GM12878 (cell line): ENCODE measurements at regions not wholly inside any gene's neighbourhood (a gene's known extent, or its start where the extent isn't known, plus 50 kb on each side); places are given as distances from the start of the nearest gene placed in this dataset.

Source experiments
- CEBPB ChIP-seq, 2 experiments: fragments of 150-350 bp in 1 of 2; IDR thresholded peaks; 2 replicates each; pipeline ENCODE4 v1.6.1; 2012 to 2014; ENCODE audit warnings: low read depth in 2 of 2, low read length in 2 of 2, borderline replicate concordance in 1 of 2, inconsistent platforms in 1 of 2
- CHD2 ChIP-seq: IDR thresholded peaks from 2 replicates; pipeline ENCODE4 v1.6.1; 2011; ENCODE audit warnings: low read depth, low read length, improper control_type of control experiment, borderline replicate concordance
- CTCF ChIP-seq, 3 experiments: IDR thresholded peaks in 2 of 3; conservative IDR thresholded peaks in 1 of 3; 2 replicates each; pipeline ENCODE4 v1.5.1; 2011; ENCODE audit warnings: low read depth in 3 of 3, low read length in 3 of 3, mild to moderate bottlenecking in 3 of 3, control low read depth in 2 of 3, moderate library complexity in 2 of 3, inconsistent platforms in 1 of 3, mixed read lengths in 1 of 3; ENCODE audit not compliant: control insufficient read depth in 2 of 3, insufficient read depth in 1 of 3; ENCODE audit errors: extremely low read depth in 1 of 3
- ELK1 ChIP-seq: IDR thresholded peaks from 2 replicates; pipeline ENCODE4 v1.6.1; 2012; ENCODE audit warnings: low read depth, low read length, improper control_type of control experiment
- EP300 ChIP-seq, 2 experiments: fragments of 150-350 bp in 1 of 2; IDR thresholded peaks; 2 replicates each; pipeline ENCODE4 v1.6.1; 2011 to 2012; ENCODE audit warnings: low read depth in 2 of 2, low read length in 2 of 2, borderline replicate concordance in 1 of 2, improper control_type of control experiment in 1 of 2, inconsistent platforms in 1 of 2; ENCODE audit not compliant: control insufficient read depth in 1 of 2
- EZH2 ChIP-seq: IDR thresholded peaks from 2 replicates; pipeline ENCODE4 v1.6.1; 2012; ENCODE audit warnings: low read depth, mild to moderate bottlenecking, control low read depth, inconsistent platforms, low read length, borderline replicate concordance; ENCODE audit not compliant: control insufficient read depth
- MLLT1 ChIP-seq: fragments of 450-650 bp; IDR thresholded peaks from 2 replicates; pipeline ENCODE4 v1.6.1; 2016; ENCODE audit warnings: mild to moderate bottlenecking
- MXI1 ChIP-seq: fragments of 150-350 bp; IDR thresholded peaks from 2 replicates; pipeline ENCODE4 v1.6.1; 2011; ENCODE audit warnings: low read depth, mild to moderate bottlenecking, inconsistent platforms, low read length, improper control_type of control experiment
- NR2C1 ChIP-seq: fragments of 450-650 bp; IDR thresholded peaks from 2 replicates; pipeline ENCODE4 v1.6.1; 2017; ENCODE audit warnings: antibody characterized with exemption, mild to moderate bottlenecking, moderate library complexity
- POLR2A ChIP-seq: IDR thresholded peaks from 2 replicates; pipeline ENCODE4 v1.6.1; 2011; ENCODE audit warnings: low read depth, mild to moderate bottlenecking, low read length
- SUZ12 ChIP-seq: fragments of 200-600 bp; sonication (generic); IDR thresholded peaks from one replicate; pipeline ENCODE4 v1.6.1; 2018; ENCODE audit warnings: antibody characterized with exemption, mild to moderate bottlenecking; ENCODE audit not compliant: unreplicated experiment
- ZBTB40 ChIP-seq: fragments of 450-650 bp; IDR thresholded peaks from 2 replicates; pipeline ENCODE4 v1.6.1; 2016; ENCODE audit warnings: mild to moderate bottlenecking, moderate library complexity, borderline replicate concordance
- TF ChIP-seq, protein P1 (sequence below): IDR thresholded peaks from 2 replicates; pipeline ENCODE4 v1.6.1; 2012; ENCODE audit warnings: mild to moderate bottlenecking, low read depth, low read length

DNA sequence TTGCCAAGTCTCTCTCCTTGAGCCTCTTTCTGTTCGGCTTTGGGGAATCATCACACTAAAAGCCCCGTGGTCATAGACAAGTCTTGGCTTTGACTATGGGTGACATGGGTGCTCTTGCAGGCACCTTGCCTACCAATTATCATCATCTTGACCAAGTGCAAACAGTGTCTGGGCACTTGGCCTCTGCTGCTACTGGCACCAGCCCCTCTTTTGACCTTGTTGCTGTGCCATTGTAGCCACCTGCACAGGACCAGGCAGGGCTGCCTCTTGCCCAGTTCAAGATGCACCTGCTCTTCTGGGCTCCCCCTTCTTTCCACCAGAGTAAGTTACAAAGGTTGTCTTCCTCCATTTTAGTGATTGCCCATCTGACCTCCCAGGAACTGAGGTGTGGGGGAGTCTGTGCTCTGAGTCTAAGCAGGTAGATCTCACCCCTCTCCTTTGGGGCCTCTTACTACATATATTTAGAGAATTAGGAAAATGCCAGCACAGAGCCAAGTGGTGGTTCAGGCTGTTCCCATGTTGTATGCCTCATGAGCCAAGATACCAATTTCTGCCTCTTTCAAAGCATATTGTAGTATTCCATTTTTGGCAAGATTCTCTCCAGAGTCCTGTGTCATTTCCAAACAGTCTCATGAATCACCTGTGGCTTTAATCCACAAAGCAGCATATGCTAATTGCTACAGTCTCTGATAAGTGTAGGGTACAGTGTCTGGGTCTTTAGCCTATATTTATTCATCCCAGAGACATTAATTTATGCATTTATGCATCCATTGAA is 142.9 kb upstream of the DAP start:
- TF ChIP-seq EZH2 (no peak), CTCF (IDR thresholded peaks at IDR 0.05 in 2 of 3, conservative IDR thresholded peaks at IDR 0.05 in 1 of 3; ENCODE audit: control insufficient read depth in 2 of 3, extremely low read depth in 1 of 3, insufficient read depth in 1 of 3, low read depth in 3 of 3, low read length in 3 of 3) (no peak), EP300 (IDR thresholded peaks at IDR 0.05; ENCODE audit: borderline replicate concordance in 1 of 2, control insufficient read depth in 1 of 2, low read depth in 2 of 2, low read length in 2 of 2) (no peak), ZBTB40 (no peak), POLR2A (no peak), CEBPB (IDR thresholded peaks at IDR 0.05; ENCODE audit: borderline replicate concordance in 1 of 2, low read depth in 2 of 2, low read length in 2 of 2) (no peak), SUZ12 (no peak), ELK1 (no peak), NR2C1 (no peak), CHD2 (no peak), MXI1 (no peak), MLLT1 (no peak)
- TF ChIP-seq, protein P1, sequence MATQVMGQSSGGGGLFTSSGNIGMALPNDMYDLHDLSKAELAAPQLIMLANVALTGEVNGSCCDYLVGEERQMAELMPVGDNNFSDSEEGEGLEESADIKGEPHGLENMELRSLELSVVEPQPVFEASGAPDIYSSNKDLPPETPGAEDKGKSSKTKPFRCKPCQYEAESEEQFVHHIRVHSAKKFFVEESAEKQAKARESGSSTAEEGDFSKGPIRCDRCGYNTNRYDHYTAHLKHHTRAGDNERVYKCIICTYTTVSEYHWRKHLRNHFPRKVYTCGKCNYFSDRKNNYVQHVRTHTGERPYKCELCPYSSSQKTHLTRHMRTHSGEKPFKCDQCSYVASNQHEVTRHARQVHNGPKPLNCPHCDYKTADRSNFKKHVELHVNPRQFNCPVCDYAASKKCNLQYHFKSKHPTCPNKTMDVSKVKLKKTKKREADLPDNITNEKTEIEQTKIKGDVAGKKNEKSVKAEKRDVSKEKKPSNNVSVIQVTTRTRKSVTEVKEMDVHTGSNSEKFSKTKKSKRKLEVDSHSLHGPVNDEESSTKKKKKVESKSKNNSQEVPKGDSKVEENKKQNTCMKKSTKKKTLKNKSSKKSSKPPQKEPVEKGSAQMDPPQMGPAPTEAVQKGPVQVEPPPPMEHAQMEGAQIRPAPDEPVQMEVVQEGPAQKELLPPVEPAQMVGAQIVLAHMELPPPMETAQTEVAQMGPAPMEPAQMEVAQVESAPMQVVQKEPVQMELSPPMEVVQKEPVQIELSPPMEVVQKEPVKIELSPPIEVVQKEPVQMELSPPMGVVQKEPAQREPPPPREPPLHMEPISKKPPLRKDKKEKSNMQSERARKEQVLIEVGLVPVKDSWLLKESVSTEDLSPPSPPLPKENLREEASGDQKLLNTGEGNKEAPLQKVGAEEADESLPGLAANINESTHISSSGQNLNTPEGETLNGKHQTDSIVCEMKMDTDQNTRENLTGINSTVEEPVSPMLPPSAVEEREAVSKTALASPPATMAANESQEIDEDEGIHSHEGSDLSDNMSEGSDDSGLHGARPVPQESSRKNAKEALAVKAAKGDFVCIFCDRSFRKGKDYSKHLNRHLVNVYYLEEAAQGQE = no peak
